IPS DF 19.7 (cell line): ENCODE measurements at regions not wholly inside any gene's neighbourhood (a gene's known extent, or its start where the extent isn't known, plus 50 kb on each side); places are given as distances from the start of the nearest gene placed in this dataset.
"Not testable (repeated sequence)": the region's sequence is repeated elsewhere in the genome, so short reads cannot be mapped to it uniquely, and the experiment has no call there.

Experiments
- DNase-seq: peaks from one replicate; pipeline ENCODE4 v3.0.0-alpha.2; 2013; ENCODE audit warnings: low read depth, low spot score

GRCh38 chr1:185406006-185406690, 89.1 kb upstream of the IVNS1ABP start:
- no peak for DNase-seq

GRCh38 chr1:185404907-185405568, 88.0 kb upstream of the IVNS1ABP start:
- no peak for DNase-seq

- DNase-seq = no peak
Observed at GRCh38 chr1:185404291-185404690, 87.2 kb upstream of the IVNS1ABP start.

- DNase-seq = no peak
Observed at GRCh38 chr1:185402930-185403329, 85.9 kb upstream of the IVNS1ABP start.

GRCh38 chr1:185401019-185401418, 84.0 kb upstream of the IVNS1ABP start:
- DNase-seq = peak; percentile 89

- DNase-seq = no peak
Observed at GRCh38 chr1:185400052-185400451, 83.0 kb upstream of the IVNS1ABP start.

- no peak for DNase-seq
Observed at GRCh38 chr1:185398599-185398998, 81.6 kb upstream of the IVNS1ABP start.

- no peak for DNase-seq
Observed at GRCh38 chr1:185398022-185398421, 81.0 kb upstream of the IVNS1ABP start.

GRCh38 chr1:185397183-185397582, 80.1 kb upstream of the IVNS1ABP start:
- no peak for DNase-seq

- no peak for DNase-seq
Observed at GRCh38 chr1:185396126-185396525, 79.1 kb upstream of the IVNS1ABP start.

- DNase-seq = no peak
Observed at GRCh38 chr1:185393815-185394214, 76.8 kb upstream of the IVNS1ABP start.

- no peak for DNase-seq
Observed at GRCh38 chr1:185393205-185393604, 76.2 kb upstream of the IVNS1ABP start.

GRCh38 chr1:185388815-185389214, 71.8 kb upstream of the IVNS1ABP start:
- DNase-seq = no peak

- DNase-seq = no peak
Observed at GRCh38 chr1:185388346-185388745, 71.3 kb upstream of the IVNS1ABP start.

GRCh38 chr1:185385991-185386390, 68.9 kb upstream of the IVNS1ABP start:
- no peak for DNase-seq

- not testable (repeated sequence) for DNase-seq
Observed at GRCh38 chr1:185383805-185384204, 66.8 kb upstream of the IVNS1ABP start.

GRCh38 chr1:185377831-185378230, 60.8 kb upstream of the IVNS1ABP start:
- no peak for DNase-seq

GRCh38 chr1:185376840-185377635, 60.0 kb upstream of the IVNS1ABP start:
- no peak for DNase-seq

GRCh38 chr1:185376288-185376687, 59.2 kb upstream of the IVNS1ABP start:
- DNase-seq = no peak

- DNase-seq = no peak
Observed at GRCh38 chr1:185375583-185375982, 58.5 kb upstream of the IVNS1ABP start.

GRCh38 chr1:185373813-185374529, 56.9 kb upstream of the IVNS1ABP start:
- DNase-seq = no peak

GRCh38 chr1:185369786-185370185, 52.7 kb upstream of the IVNS1ABP start:
- DNase-seq = no peak
